HepG2 (cell line): ENCODE measurements at regions not wholly inside any gene's neighbourhood (a gene's known extent, or its start where the extent isn't known, plus 50 kb on each side); places are given as distances from the start of the nearest gene placed in this dataset.

Source experiments
- ATAC-seq: fragments of 200-7000 bp; cut with Tn5 transposase; 3 replicates; pipeline ENCODE4 v1.9.1; 2020; ENCODE audit warnings: mild to moderate bottlenecking, moderate library complexity
- BruUV-seq: library from RNA; stranded (reverse); fragments of 400-500 nt; replicated peaks from 2 replicates; lab custom pipeline; 2021; lab: Mats Ljungman, UMichigan
- CTCF ChIA-PET: fragments of 300-600 bp; formaldehyde crosslinking; extraction: SDS; loops from one replicate; lab custom pipeline; 2021; ENCODE audit warnings: low total read pairs, inconsistent platforms, low intra/inter-chr PET ratio; lab: Yijun Ruan, JAX
- POLR2A ChIA-PET: fragments of 350-600 bp; sonication (Branson Sonifier 250); formaldehyde crosslinking; loops from one replicate; lab custom pipeline; 2020; ENCODE audit warnings: antibody characterized with exemption, inconsistent platforms; lab: Yijun Ruan, JAX
- DNase-seq: peaks from one replicate; pipeline ENCODE4 v3.0.0-alpha.2; 2015; ENCODE audit warnings: low spot score
- FAIRE-seq: peaks from 3 replicates; lab custom pipeline; 2011; peaks lifted over from hg19 to GRCh38; lab: Jason Lieb, UNC
- H2AFZ ChIP-seq: one replicate; pipeline ENCODE4 v1.6.1; 2011; ENCODE audit warnings: low read length, inconsistent platforms
- H3K27ac ChIP-seq: fragments of 300-600 bp; 3 replicates; pipeline ENCODE4 v1.8.0; 2011; ENCODE audit warnings: mixed run types, mild to moderate bottlenecking, mixed read lengths, low read length, inconsistent platforms; ENCODE audit not compliant: insufficient read depth; ENCODE audit errors: extremely low read length
- H3K27me3 ChIP-seq, 2 experiments: fragments of 200-600 bp in 1 of 2; 2 replicates in 1 of 2; 3 replicates in 1 of 2; pipeline versions ENCODE4 v1.6.0 to v1.8.0; 2011; ENCODE audit warnings: low read length in 2 of 2, mild to moderate bottlenecking in 2 of 2, moderate library complexity in 2 of 2, inconsistent platforms in 1 of 2; ENCODE audit not compliant: insufficient read depth in 2 of 2, control insufficient read depth in 1 of 2
- H3K36me3 ChIP-seq, 2 experiments: fragments of 200-600 bp in 1 of 2; replicated peaks in 1 of 2; 2 replicates in 1 of 2; 3 replicates in 1 of 2; pipeline versions ENCODE4 v1.5.1 to v1.8.0; 2011; ENCODE audit warnings: low read length in 2 of 2, inconsistent platforms in 1 of 2; ENCODE audit not compliant: insufficient read depth in 2 of 2, control insufficient read depth in 1 of 2
- H3K4me1 ChIP-seq: 2 replicates; pipeline ENCODE4 v1.5.1; 2012; ENCODE audit warnings: low read length, inconsistent platforms; ENCODE audit not compliant: insufficient read depth
- H3K4me2 ChIP-seq: 2 replicates; pipeline ENCODE4 v1.6.0; 2011; ENCODE audit warnings: low read depth, low read length, inconsistent platforms
- H3K4me3 ChIP-seq, 3 experiments: fragments of 200-600 bp in 1 of 3; sonication (generic), shearing (Covaris generic) in 1 of 3; replicated peaks in 1 of 3; 2 replicates each; pipeline ENCODE4 v1.5.1; 2011 to 2016; ENCODE audit warnings: low read length in 3 of 3, inconsistent platforms in 2 of 3, low read depth in 2 of 3, mild to moderate bottlenecking in 2 of 3, control low read depth in 1 of 3, mixed read lengths in 1 of 3; ENCODE audit not compliant: insufficient read depth in 1 of 3
- H3K79me2 ChIP-seq: one replicate; pipeline ENCODE4 v1.6.1; 2011; ENCODE audit warnings: low read length, inconsistent platforms; ENCODE audit not compliant: insufficient read depth
- H3K9ac ChIP-seq: 2 replicates; pipeline ENCODE4 v1.6.0; 2011; ENCODE audit warnings: mild to moderate bottlenecking, low read depth, low read length, inconsistent platforms; ENCODE audit not compliant: insufficient read depth
- H3K9me3 ChIP-seq: 2 replicates; pipeline ENCODE4 v1.5.1; 2012; ENCODE audit warnings: mild to moderate bottlenecking, low read length
- H4K20me1 ChIP-seq: 2 replicates; pipeline ENCODE4 v1.6.0; 2011; ENCODE audit warnings: inconsistent platforms, mild to moderate bottlenecking, low read length, moderate library complexity; ENCODE audit not compliant: insufficient read depth
- AHR ChIP-seq: IDR thresholded peaks from 2 replicates; pipeline ENCODE4 v1.6.1; 2018; ENCODE audit warnings: missing genetic modification reagents, missing compliant biosample characterization
- BCLAF1 ChIP-seq: fragments of 450-650 bp; IDR thresholded peaks from 2 replicates; pipeline ENCODE4 v1.6.1; 2017; ENCODE audit warnings: mild to moderate bottlenecking
- CBX2 ChIP-seq, 2 experiments: fragments of 200-600 bp in 1 of 2; sonication (generic); formaldehyde crosslinking in 1 of 2; IDR thresholded peaks; 2 replicates each; pipeline versions ENCODE4 v1.7.0 to v1.8.1; 2018 to 2022; ENCODE audit warnings: low read depth in 2 of 2, low read length in 1 of 2, mild to moderate bottlenecking in 1 of 2, missing genetic modification reagents in 1 of 2
- FIP1L1 ChIP-seq: fragments of 200-400 bp; formaldehyde crosslinking; IDR thresholded peaks from 2 replicates; pipeline ENCODE4 v1.6.1; 2018; ENCODE audit warnings: low read depth, mild to moderate bottlenecking, low read length, moderate library complexity, borderline replicate concordance; ENCODE audit not compliant: insufficient read depth
- FOXA1 ChIP-seq, 2 experiments: fragments of 450-650 bp in 1 of 2; sonication (generic) in 1 of 2; formaldehyde crosslinking in 1 of 2; IDR thresholded peaks; 2 replicates each; pipeline versions ENCODE4 v1.4.0 to v1.6.1; 2016 to 2020; ENCODE audit warnings: missing genetic modification reagents in 1 of 2
- GATAD1 ChIP-seq: IDR thresholded peaks from 2 replicates; pipeline ENCODE4 v1.6.1; 2016; ENCODE audit warnings: missing genetic modification reagents, missing compliant biosample characterization
- HOXA5 ChIP-seq: sonication (generic); formaldehyde crosslinking; IDR thresholded peaks from 2 replicates; pipeline ENCODE4 v1.4.0; 2020; ENCODE audit warnings: missing genetic modification reagents
- JUND ChIP-seq: sonication (generic); formaldehyde crosslinking; IDR thresholded peaks from 2 replicates; pipeline ENCODE4 v1.8.0; 2022; ENCODE audit warnings: mild to moderate bottlenecking, missing genetic modification reagents
- PRDM10 ChIP-seq: sonication (generic); formaldehyde crosslinking; IDR thresholded peaks from 2 replicates; pipeline ENCODE4 v1.4.0; 2020; ENCODE audit warnings: low read depth, missing genetic modification reagents
- SMC3 ChIP-seq: IDR thresholded peaks from 2 replicates; pipeline ENCODE4 v1.6.1; 2011; ENCODE audit warnings: low read length, improper control_type of control experiment
- TBX2 ChIP-seq: sonication (generic); formaldehyde crosslinking; IDR thresholded peaks from 2 replicates; pipeline ENCODE4 v1.5.0; 2020; ENCODE audit warnings: missing genetic modification reagents, mild to moderate bottlenecking, borderline replicate concordance
- ZNF704 ChIP-seq: sonication (generic); formaldehyde crosslinking; IDR thresholded peaks from 2 replicates; pipeline ENCODE4 v1.8.1; 2023; ENCODE audit warnings: mild to moderate bottlenecking, inconsistent platforms, moderate library complexity, missing genetic modification reagents, borderline replicate concordance
- ZNF747 ChIP-seq: sonication (generic); formaldehyde crosslinking; IDR thresholded peaks from 2 replicates; pipeline ENCODE4 v1.8.1; 2023; ENCODE audit warnings: missing genetic modification reagents, mild to moderate bottlenecking, borderline replicate concordance
- ZNF777 ChIP-seq: sonication (generic); formaldehyde crosslinking; IDR thresholded peaks from 2 replicates; pipeline ENCODE4 v1.4.0; 2020; ENCODE audit warnings: missing genetic modification reagents
- ZXDC ChIP-seq: sonication (generic); formaldehyde crosslinking; IDR thresholded peaks from 2 replicates; pipeline ENCODE4 v1.5.0; 2020; ENCODE audit warnings: mild to moderate bottlenecking, missing genetic modification reagents
- in situ Hi-C: cut with HindIII; loops from 2 replicates; pipeline ENCODE4 v1.10.0; 2017; ENCODE audit warnings: low pct_unique_long_range_greater_than_20kb; ENCODE audit not compliant: extremely low pct_ligation_motif_present
- intact Hi-C: fragments of 100-400 bp; cut with micrococcal nuclease; formaldehyde crosslinking; loops from one replicate; pipeline ENCODE4 v1.10.0; 2022; ENCODE audit not compliant: unreplicated experiment

- no peak overlapping the region for H3K4me2 ChIP-seq
- H3K4me1 ChIP-seq, result no peaks in the 10 kb centered on the region
- H3K9ac ChIP-seq, result no peak overlapping the region
- ATAC-seq (no peak), FAIRE-seq (no peak), DNase-seq (no peak)
- in situ Hi-C loops (no loop called here), intact Hi-C loops (no loop called here)
- no TSS peak for BruUV-seq
- H4K20me1 ChIP-seq, result no peaks in the 10 kb centered on the region
- no peaks in the 10 kb centered on the region for H3K9me3 ChIP-seq
- no peak overlapping the region for H3K4me3 ChIP-seq
- H3K79me2 ChIP-seq, result no peaks in the 10 kb centered on the region
- H3K27ac ChIP-seq, result no peak overlapping the region
- H3K36me3 ChIP-seq, result no peaks in the 10 kb centered on the region
- no peak overlapping the region for H2AFZ ChIP-seq
- CTCF ChIA-PET, result no interaction called here
- POLR2A ChIA-PET, result no interaction called here
- H3K27me3 ChIP-seq, result no peaks in the 10 kb centered on the region; a peak in 1 of 5 replicates
- no peak for TF ChIP-seq CBX2 (IDR thresholded peaks at IDR 0.05; ENCODE audit: low read depth, low read length)
- no peak for TF ChIP-seq CBX2 (CRISPR knock-in tag; IDR thresholded peaks at IDR 0.05; ENCODE audit: low read depth)
- no peak for TF ChIP-seq TBX2 (CRISPR knock-in tag)
- TF ChIP-seq PRDM10 (CRISPR knock-in tag), result no peak
- no peak for TF ChIP-seq JUND
- no peak for TF ChIP-seq ZNF777 (CRISPR knock-in tag)
- TF ChIP-seq HOXA5 (CRISPR knock-in tag), result no peak
- no peak for TF ChIP-seq FOXA1 (IDR thresholded peaks at IDR 0.05)
- TF ChIP-seq FOXA1 (CRISPR knock-in tag; IDR thresholded peaks at IDR 0.05), result no peak
- no peak for TF ChIP-seq FIP1L1
- no peak for TF ChIP-seq SMC3
- no peak for TF ChIP-seq BCLAF1
- no peak for TF ChIP-seq AHR (CRISPR knock-in tag)
- TF ChIP-seq ZNF704, result no peak
- TF ChIP-seq ZXDC, result no peak
- TF ChIP-seq ZNF747 (CRISPR knock-in tag), result no peak
- no peak for TF ChIP-seq GATAD1 (CRISPR knock-in tag)
Observed at GRCh38 chr3:18144571-18144970, 280.6 kb downstream of the SATB1 start.
